Adrenal gland (tissue), 9 donors: ENCODE measurements at regions not wholly inside any gene's neighbourhood (a gene's known extent, or its start where the extent isn't known, plus 50 kb on each side); places are given as distances from the start of the nearest gene placed in this dataset.

Experiments used
- DNase-seq, 7 donors: peaks; one replicate each; pipeline ENCODE4 v3.0.0-alpha.2; 2019 to 2020
- H3K27ac ChIP-seq, 5 donors: fragments of 200-600 bp; sonication (generic) in 4 of 5; 1 replicate in 3 of 5; 2 replicates in 2 of 5; pipeline versions ENCODE4 v1.5.1 to v1.8.0; 2016 to 2020; ENCODE audit warnings: mild to moderate bottlenecking in 1 of 5
- H3K27me3 ChIP-seq: fragments of 200-600 bp; 2 replicates; pipeline ENCODE4 v1.8.0; 2021
- H3K36me3 ChIP-seq, 2 donors: fragments of 200-600 bp; replicated peaks in 1 of 2; 1 replicate in 1 of 2; 2 replicates in 1 of 2; pipeline versions ENCODE4 v1.5.1 to v1.8.0; 2018 to 2022
- H3K4me1 ChIP-seq, 2 donors: fragments of 200-600 bp; replicated peaks in 1 of 2; 1 replicate in 1 of 2; 2 replicates in 1 of 2; pipeline versions ENCODE4 v1.5.1 to v1.8.0; 2018 to 2021
- H3K4me3 ChIP-seq, 4 donors: fragments of 200-600 bp; sonication (generic) in 3 of 4; one replicate each; pipeline ENCODE4 v1.5.1; 2016 to 2018
- H3K9me3 ChIP-seq, 3 donors: fragments of 200-600 bp; sonication (generic) in 1 of 3; replicated peaks in 1 of 3; 1 replicate in 2 of 3; 2 replicates in 1 of 3; pipeline versions ENCODE4 v1.5.1 to v1.8.0; 2016 to 2021
- POLR2A ChIP-seq, 2 donors: fragments of 450-650 bp; IDR thresholded peaks; one replicate each; pipeline ENCODE4 v1.6.1; 2017; ENCODE audit warnings: antibody characterized with exemption in 2 of 2, mild to moderate bottlenecking in 2 of 2, moderate library complexity in 1 of 2
- WGBS, 4 donors: extraction: QIAGEN DNeasy Blood & Tissue Kit in 2 of 4; methylation state at CpG; one replicate each; pipeline versions ENCODE4 v1.1.5 to v1.1.7; 2013 to 2017; 5-methylcytosine and 5-hydroxymethylcytosine counted together
- intact Hi-C, 2 donors: fragments of 100-400 bp; cut with DNase I; formaldehyde crosslinking; loops; one replicate each; pipeline versions ENCODE4 v1.14.1 to v1.15.0; 2022 to 2023
- TF ChIP-seq, protein P1 (sequence below), 6 experiments: fragments of 450-650 bp in 4 of 6; fragments of 200-600 bp in 2 of 6; sonication (generic) in 1 of 6; IDR thresholded peaks; 1 replicate in 5 of 6; 2 replicates in 1 of 6; pipeline versions ENCODE4 v1.5.1 to v1.8.0; 2016 to 2021; ENCODE audit warnings: antibody characterized with exemption in 6 of 6, mild to moderate bottlenecking in 2 of 6, moderate library complexity in 1 of 6
- donor health status: healthy with polysubstance abuse.
- donor health status: Bipolar disorder and iron deficiency.
- donor health status: DM: yes; HTN: yes; CAD: no.
- donor health status: DM: no; HTN: no; CAD: no.
- donor health status: DM: no; HTN: no; CAD: no.

DNA sequence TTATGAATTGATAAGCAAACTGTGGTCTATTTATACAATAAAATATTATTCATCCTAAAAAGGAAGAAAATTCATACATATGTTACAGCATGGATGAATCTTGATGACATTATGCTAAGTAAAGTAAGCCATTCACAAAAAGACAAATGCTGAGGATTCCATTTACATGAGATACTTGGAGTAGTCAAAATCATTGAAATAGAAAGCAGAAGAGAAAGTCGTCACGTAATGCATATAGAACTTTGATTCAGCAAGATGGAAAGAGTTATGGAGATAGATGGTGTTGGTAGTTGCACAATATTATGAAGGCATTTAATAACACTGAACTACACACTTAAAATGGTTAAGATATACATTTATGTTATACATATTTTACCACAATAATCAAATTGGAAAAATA is 309.7 kb upstream of the KLF6 start:
- H3K27ac ChIP-seq: no peak overlapping the region
- no peaks in the 10 kb centered on the region for H3K4me1 ChIP-seq
- peaks cover 2% of the 10 kb centered on the region for H3K27me3 ChIP-seq
- H3K9me3 ChIP-seq: no peaks in the 10 kb centered on the region
- TF ChIP-seq POLR2A (IDR thresholded peaks at IDR 0.05): no peak
- TF ChIP-seq, protein P1, sequence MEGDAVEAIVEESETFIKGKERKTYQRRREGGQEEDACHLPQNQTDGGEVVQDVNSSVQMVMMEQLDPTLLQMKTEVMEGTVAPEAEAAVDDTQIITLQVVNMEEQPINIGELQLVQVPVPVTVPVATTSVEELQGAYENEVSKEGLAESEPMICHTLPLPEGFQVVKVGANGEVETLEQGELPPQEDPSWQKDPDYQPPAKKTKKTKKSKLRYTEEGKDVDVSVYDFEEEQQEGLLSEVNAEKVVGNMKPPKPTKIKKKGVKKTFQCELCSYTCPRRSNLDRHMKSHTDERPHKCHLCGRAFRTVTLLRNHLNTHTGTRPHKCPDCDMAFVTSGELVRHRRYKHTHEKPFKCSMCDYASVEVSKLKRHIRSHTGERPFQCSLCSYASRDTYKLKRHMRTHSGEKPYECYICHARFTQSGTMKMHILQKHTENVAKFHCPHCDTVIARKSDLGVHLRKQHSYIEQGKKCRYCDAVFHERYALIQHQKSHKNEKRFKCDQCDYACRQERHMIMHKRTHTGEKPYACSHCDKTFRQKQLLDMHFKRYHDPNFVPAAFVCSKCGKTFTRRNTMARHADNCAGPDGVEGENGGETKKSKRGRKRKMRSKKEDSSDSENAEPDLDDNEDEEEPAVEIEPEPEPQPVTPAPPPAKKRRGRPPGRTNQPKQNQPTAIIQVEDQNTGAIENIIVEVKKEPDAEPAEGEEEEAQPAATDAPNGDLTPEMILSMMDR (IDR thresholded peaks at IDR 0.05): no peak
- intact Hi-C loops: no loop called here
- WGBS, 4 donors: 79 to 85% (median 82%) methylated on average over 2 of the region's 2 CpGs
- no peak overlapping the region for H3K4me3 ChIP-seq
- DNase-seq: no peak
- no peaks in the 10 kb centered on the region for H3K36me3 ChIP-seq

DNA sequence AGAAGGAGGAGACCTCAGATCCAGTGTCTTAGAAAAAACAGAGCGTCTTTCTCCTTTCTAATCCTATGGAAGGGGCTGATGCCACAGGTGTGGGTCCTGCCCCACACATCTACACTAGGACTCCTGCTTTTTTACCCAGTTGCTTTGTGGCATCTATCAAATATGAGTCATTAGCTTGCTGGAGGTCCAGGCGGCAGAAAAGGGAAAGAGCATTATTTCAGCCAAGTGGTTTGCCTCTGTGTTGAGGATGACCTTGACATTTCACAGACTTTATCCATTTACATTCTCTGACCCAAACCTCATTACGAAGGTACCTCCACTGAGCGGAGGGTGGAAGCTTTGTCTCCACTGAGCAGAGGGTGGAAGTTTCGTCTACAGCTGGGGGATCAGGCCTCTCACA is 308.4 kb upstream of the KLF6 start:
- no peaks in the 10 kb centered on the region for H3K36me3 ChIP-seq
- peak in 2 of 7 donors; percentile 20 to 26 for DNase-seq
- no peak overlapping the region for H3K27ac ChIP-seq
- TF ChIP-seq POLR2A (IDR thresholded peaks at IDR 0.05): no peak
- TF ChIP-seq, protein P1 (IDR thresholded peaks at IDR 0.05): no peak
- no peaks in the 10 kb centered on the region for H3K9me3 ChIP-seq
- H3K4me1 ChIP-seq: no peaks in the 10 kb centered on the region
- no peak overlapping the region for H3K4me3 ChIP-seq
- 58 to 60% (median 58%) methylated on average over 5 of the region's 5 CpGs for whole genome bisulfite sequencing, 4 donors
- intact Hi-C loops: no loop called here
- peaks cover 4% of the 10 kb centered on the region for H3K27me3 ChIP-seq

- H3K4me1 ChIP-seq: peaks cover 0 to 6% of the 10 kb centered on the region in 2 donors
- H3K36me3 ChIP-seq: no peaks in the 10 kb centered on the region
- no peak for TF ChIP-seq POLR2A (IDR thresholded peaks at IDR 0.05)
- TF ChIP-seq, protein P1 (IDR thresholded peaks at IDR 0.05): no peak
- 83 to 87% (median 86%) methylated on average over 14 of the region's 14 CpGs for WGBS, 4 donors
- H3K4me3 ChIP-seq: no peak overlapping the region
- no peak overlapping the region for H3K27ac ChIP-seq
- no peaks in the 10 kb centered on the region for H3K9me3 ChIP-seq
- intact Hi-C loops: no loop called here
- peaks cover 4% of the 10 kb centered on the region for H3K27me3 ChIP-seq
- no peak for DNase-seq
Measured at GRCh38 chr10:4088354-4089066, 303.5 kb upstream of the KLF6 start.

GRCh38 chr10:4086131-4086898 is 301.3 kb upstream of the KLF6 start:
- 57 to 61% (median 58%) methylated on average over 14 of the region's 14 CpGs for WGBS, 4 donors
- TF ChIP-seq, protein P1 (IDR thresholded peaks at IDR 0.05): no peak
- no peak for TF ChIP-seq POLR2A (IDR thresholded peaks at IDR 0.05)
- Histone ChIP-seq H3K9me3 (no peaks in the 10 kb centered on the region), H3K4me3 (no peak overlapping the region), H3K4me1 (peaks cover 0 to 6% of the 10 kb centered on the region in 2 donors), H3K27me3 (peaks cover 4% of the 10 kb centered on the region), H3K27ac (no peak overlapping the region), H3K36me3 (no peaks in the 10 kb centered on the region)
- DNase-seq: peak in 1 of 7 donors; percentile 30
- intact Hi-C loops: no loop called here
